Thoracic aorta (tissue), 2 donors: ENCODE measurements at regions not wholly inside any gene's neighbourhood (a gene's known extent, or its start where the extent isn't known, plus 50 kb on each side); places are given as distances from the start of the nearest gene placed in this dataset.

Experiments used
- ATAC-seq: fragments of 150-250 bp; one replicate; pipeline ENCODE4 v1.8.0; 2017; ENCODE audit warnings: low read depth; ENCODE audit not compliant: insufficient number of reproducible peaks, low FRiP score
- DNase-seq: peaks from one replicate; pipeline ENCODE4 v3.0.0-alpha.2; 2020; ENCODE audit warnings: low spot score
- H3K27ac ChIP-seq, 2 donors: fragments of 200-600 bp; sonication (generic); 1 replicate in 1 of 2; 2 replicates in 1 of 2; pipeline ENCODE4 v1.5.1; 2016; ENCODE audit warnings: mild to moderate bottlenecking in 2 of 2, moderate library complexity in 2 of 2
- H3K27me3 ChIP-seq: fragments of 200-600 bp; sonication (generic); replicated peaks from 2 replicates; pipeline ENCODE4 v1.6.0; 2016; ENCODE audit warnings: mild to moderate bottlenecking; ENCODE audit not compliant: insufficient read depth
- H3K36me3 ChIP-seq: fragments of 200-600 bp; sonication (generic); one replicate; pipeline ENCODE4 v1.5.1; 2016
- H3K4me1 ChIP-seq, 2 donors: fragments of 200-600 bp; sonication (generic); 1 replicate in 1 of 2; 2 replicates in 1 of 2; pipeline versions ENCODE4 v1.5.1 to v1.6.0; 2016; ENCODE audit warnings: low read depth in 2 of 2, mild to moderate bottlenecking in 1 of 2; ENCODE audit not compliant: control insufficient read depth in 1 of 2
- H3K4me3 ChIP-seq: fragments of 200-600 bp; sonication (generic); 2 replicates; pipeline ENCODE4 v1.5.1; 2016; ENCODE audit warnings: mild to moderate bottlenecking
- H3K9me3 ChIP-seq: fragments of 200-600 bp; sonication (generic); 2 replicates; pipeline ENCODE4 v1.5.1; 2016
- TF ChIP-seq, protein P1 (sequence below): fragments of 200-600 bp; sonication (generic); IDR thresholded peaks from one replicate; pipeline ENCODE4 v1.5.1; 2019; ENCODE audit warnings: antibody characterized with exemption

GRCh38 chr4:32226204-32226603, 1506.0 kb downstream of the PCDH7 start:
- TF ChIP-seq, protein P1, sequence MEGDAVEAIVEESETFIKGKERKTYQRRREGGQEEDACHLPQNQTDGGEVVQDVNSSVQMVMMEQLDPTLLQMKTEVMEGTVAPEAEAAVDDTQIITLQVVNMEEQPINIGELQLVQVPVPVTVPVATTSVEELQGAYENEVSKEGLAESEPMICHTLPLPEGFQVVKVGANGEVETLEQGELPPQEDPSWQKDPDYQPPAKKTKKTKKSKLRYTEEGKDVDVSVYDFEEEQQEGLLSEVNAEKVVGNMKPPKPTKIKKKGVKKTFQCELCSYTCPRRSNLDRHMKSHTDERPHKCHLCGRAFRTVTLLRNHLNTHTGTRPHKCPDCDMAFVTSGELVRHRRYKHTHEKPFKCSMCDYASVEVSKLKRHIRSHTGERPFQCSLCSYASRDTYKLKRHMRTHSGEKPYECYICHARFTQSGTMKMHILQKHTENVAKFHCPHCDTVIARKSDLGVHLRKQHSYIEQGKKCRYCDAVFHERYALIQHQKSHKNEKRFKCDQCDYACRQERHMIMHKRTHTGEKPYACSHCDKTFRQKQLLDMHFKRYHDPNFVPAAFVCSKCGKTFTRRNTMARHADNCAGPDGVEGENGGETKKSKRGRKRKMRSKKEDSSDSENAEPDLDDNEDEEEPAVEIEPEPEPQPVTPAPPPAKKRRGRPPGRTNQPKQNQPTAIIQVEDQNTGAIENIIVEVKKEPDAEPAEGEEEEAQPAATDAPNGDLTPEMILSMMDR: no peak
- no peak for ATAC-seq
- DNase-seq: no peak
- no peaks in the 10 kb centered on the region for H3K4me1 ChIP-seq
- H3K27me3 ChIP-seq: no peaks in the 10 kb centered on the region
- H3K36me3 ChIP-seq: no peaks in the 10 kb centered on the region
- no peak overlapping the region for H3K4me3 ChIP-seq
- H3K27ac ChIP-seq: no peak overlapping the region
- H3K9me3 ChIP-seq: no peaks in the 10 kb centered on the region

- ATAC-seq (no peak), DNase-seq (no peak)
- Histone ChIP-seq H3K36me3 (no peaks in the 10 kb centered on the region), H3K27ac (no peak overlapping the region), H3K4me3 (no peak overlapping the region), H3K27me3 (no peaks in the 10 kb centered on the region), H3K9me3 (no peaks in the 10 kb centered on the region), H3K4me1 (no peaks in the 10 kb centered on the region)
- TF ChIP-seq, protein P1: no peak
Measured at GRCh38 chr4:32226733-32227132, 1506.6 kb downstream of the PCDH7 start.

DNA sequence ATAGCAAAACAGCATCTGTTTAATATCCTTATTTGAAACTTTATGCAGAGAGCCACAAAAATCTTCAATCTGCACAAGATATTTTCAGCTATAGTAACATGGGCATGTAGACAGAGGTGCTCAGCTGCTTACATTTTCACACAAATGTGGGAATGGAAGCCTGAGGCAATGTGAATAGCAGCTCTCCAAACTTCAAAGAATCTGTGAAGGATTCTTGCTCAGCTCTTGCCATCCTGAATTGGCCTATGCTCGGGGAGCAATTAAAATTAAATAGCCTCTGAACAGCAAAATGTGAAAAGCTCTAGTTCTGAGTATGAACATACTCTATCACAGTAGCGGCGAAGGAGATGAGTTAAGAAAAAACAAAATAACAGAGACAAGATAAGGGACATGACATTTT, 1523.8 kb downstream of the PCDH7 start:
- Histone ChIP-seq H3K9me3 (no peaks in the 10 kb centered on the region), H3K4me3 (no peak overlapping the region), H3K36me3 (no peaks in the 10 kb centered on the region), H3K27ac (no peak overlapping the region), H3K27me3 (no peaks in the 10 kb centered on the region), H3K4me1 (no peaks in the 10 kb centered on the region)
- no peak for DNase-seq
- TF ChIP-seq, protein P1: no peak
- no peak for ATAC-seq

DNA sequence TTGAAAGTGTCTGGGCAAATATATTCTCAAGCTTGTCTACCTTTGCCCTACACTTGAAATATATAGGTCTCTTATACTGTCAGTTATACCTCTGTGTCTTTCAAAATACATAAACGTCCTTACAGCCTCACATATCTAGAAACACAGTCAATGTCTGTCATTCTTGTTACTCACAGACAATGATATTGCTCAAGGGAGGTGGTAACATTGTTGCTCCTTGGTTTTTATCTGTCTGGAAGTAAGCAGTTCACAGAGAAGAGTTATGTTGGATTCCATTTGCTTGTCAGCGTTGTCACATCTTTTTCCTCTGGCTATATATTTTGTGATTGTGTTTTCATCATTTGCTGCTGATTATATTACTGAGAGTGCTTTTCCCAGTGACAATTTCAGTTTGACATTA, 1528.9 kb downstream of the PCDH7 start:
- Histone ChIP-seq H3K27ac (no peak overlapping the region), H3K4me1 (no peaks in the 10 kb centered on the region)
- no peak for DNase-seq

GRCh38 chr4:32251126-32251525, 1531.0 kb downstream of the PCDH7 start:
- Histone ChIP-seq H3K4me3 (no peak overlapping the region), H3K4me1 (no peaks in the 10 kb centered on the region), H3K36me3 (no peaks in the 10 kb centered on the region), H3K27ac (no peak overlapping the region), H3K9me3 (no peaks in the 10 kb centered on the region), H3K27me3 (no peaks in the 10 kb centered on the region)
- TF ChIP-seq, protein P1: no peak
- DNase-seq (no peak), ATAC-seq (no peak)

More for the DNA sequence above, 1528.9 kb downstream of the PCDH7 start:
- no peak overlapping the region for H3K4me3 ChIP-seq
- H3K36me3 ChIP-seq: no peaks in the 10 kb centered on the region
- no peak for ATAC-seq
- H3K27me3 ChIP-seq: no peaks in the 10 kb centered on the region
- no peaks in the 10 kb centered on the region for H3K9me3 ChIP-seq
- TF ChIP-seq, protein P1: no peak
